H1 (cell line): ENCODE measurements at regions not wholly inside any gene's neighbourhood (a gene's known extent, or its start where the extent isn't known, plus 50 kb on each side); places are given as distances from the start of the nearest gene placed in this dataset.

Source experiments
- SP2 ChIP-seq: IDR thresholded peaks from 2 replicates; pipeline ENCODE4 v1.6.1; 2012; ENCODE audit warnings: mild to moderate bottlenecking, low read length, inconsistent platforms
- TF ChIP-seq, protein P1 (sequence below): IDR thresholded peaks from 2 replicates; pipeline ENCODE4 v1.6.1; 2012; ENCODE audit warnings: inconsistent platforms

DNA sequence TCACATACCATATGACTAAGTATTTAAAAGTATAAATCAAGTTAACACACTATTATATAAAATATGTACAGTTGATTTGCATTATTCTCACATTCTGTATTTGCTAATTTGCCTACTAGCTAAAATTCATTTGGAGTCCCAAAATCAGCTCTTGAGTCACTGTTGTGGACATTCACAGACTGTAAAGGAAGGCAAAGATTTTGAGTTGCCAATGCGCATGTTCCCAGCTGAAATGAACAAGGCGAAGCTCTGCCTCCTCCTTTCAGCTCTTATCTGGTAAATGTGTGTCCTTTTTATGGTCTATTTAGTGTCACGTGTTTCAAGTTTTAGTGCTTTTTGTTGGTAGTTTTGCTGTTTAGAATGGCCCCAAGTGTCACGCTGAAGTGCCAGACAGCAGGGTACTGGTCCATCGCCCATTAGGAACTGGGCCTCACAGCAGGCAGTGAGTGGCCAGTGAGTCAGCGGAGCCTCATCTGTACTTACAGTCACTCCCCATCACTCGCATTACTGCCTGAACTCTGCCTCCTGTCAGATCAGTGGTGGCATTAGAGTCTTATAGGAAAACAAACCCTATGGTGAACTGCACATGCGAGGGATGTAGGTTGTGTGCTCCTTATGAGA lies 87.2 kb upstream of the ADTRP start (continued):
- TF ChIP-seq, protein P1, sequence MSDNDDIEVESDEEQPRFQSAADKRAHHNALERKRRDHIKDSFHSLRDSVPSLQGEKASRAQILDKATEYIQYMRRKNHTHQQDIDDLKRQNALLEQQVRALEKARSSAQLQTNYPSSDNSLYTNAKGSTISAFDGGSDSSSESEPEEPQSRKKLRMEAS: no peak
- TF ChIP-seq SP2: no peak
- TF ChIP-seq, all 59 proteins: peak for 0
